ENCODE measurements at regions not wholly inside any gene's neighbourhood (a gene's known extent, or its start where the extent isn't known, plus 50 kb on each side); places are given as distances from the start of the nearest gene placed in this dataset.

DNA sequence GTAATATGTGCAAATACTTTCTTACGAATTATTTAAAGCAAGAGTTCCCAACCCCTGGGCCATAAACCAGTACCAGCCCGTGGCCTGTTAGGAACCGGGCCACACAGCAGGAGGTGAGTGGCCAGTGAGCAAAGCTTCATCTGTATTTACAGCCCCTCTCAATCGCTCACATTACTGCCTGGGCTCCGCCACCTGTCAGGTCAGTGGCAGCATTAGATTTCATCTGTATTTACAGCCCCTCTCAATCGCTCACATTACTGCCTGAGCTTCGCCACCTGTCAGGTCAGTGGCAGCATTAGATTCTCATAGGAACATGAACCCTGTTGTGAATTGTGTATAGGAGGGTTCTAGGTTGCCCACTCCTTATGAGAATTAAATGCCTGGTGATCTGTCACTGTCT is 142.0 kb downstream of the RNASET2 start:
- DNase-seq, result no peak
- TF ChIP-seq, protein P1, sequence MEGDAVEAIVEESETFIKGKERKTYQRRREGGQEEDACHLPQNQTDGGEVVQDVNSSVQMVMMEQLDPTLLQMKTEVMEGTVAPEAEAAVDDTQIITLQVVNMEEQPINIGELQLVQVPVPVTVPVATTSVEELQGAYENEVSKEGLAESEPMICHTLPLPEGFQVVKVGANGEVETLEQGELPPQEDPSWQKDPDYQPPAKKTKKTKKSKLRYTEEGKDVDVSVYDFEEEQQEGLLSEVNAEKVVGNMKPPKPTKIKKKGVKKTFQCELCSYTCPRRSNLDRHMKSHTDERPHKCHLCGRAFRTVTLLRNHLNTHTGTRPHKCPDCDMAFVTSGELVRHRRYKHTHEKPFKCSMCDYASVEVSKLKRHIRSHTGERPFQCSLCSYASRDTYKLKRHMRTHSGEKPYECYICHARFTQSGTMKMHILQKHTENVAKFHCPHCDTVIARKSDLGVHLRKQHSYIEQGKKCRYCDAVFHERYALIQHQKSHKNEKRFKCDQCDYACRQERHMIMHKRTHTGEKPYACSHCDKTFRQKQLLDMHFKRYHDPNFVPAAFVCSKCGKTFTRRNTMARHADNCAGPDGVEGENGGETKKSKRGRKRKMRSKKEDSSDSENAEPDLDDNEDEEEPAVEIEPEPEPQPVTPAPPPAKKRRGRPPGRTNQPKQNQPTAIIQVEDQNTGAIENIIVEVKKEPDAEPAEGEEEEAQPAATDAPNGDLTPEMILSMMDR (IDR thresholded peaks at IDR 0.05), result no peak
- Histone ChIP-seq H3K9me3 (no peaks in the 10 kb centered on the region), H3K27me3 (no peaks in the 10 kb centered on the region), H3K27ac (no peak overlapping the region), H3K36me3 (no peaks in the 10 kb centered on the region), H3K4me3 (no peak overlapping the region), H3K4me1 (no peaks in the 10 kb centered on the region)
- intact Hi-C loops (cut with DNase I), result no loop called here
- ATAC-seq, result no peak
- WGBS, 2 donors, result 75 to 78% methylated on average over 7 of the region's 7 CpGs

DNA sequence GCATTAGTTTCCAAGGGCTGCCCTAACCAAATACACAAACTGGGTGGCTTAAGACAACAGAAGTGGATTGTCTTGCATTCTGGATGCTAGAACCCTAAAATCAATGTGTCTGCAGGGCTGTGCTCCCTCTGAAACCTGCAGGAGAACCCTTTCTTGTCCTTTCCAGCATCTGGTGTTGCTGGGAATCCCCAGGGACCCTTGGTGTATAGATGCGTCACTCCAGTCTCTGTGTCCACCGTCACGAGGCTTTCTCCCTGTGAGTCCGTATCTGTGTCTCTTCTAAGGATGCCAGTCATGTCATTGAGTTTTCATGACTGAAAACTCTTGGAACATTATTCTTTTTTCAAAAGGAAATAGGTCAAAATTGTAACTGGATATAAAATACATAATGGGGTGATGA is 142.9 kb downstream of the RNASET2 start:
- no peak for DNase-seq
- 86 to 89% methylated on average over 4 of the region's 4 CpGs for WGBS, 2 donors
- H3K4me3 ChIP-seq, result no peak overlapping the region
- H3K4me1 ChIP-seq, result no peaks in the 10 kb centered on the region
- no peaks in the 10 kb centered on the region for H3K36me3 ChIP-seq
- H3K9me3 ChIP-seq, result no peaks in the 10 kb centered on the region
- no peaks in the 10 kb centered on the region for H3K27me3 ChIP-seq
- TF ChIP-seq, protein P1 (IDR thresholded peaks at IDR 0.05), result no peak
- intact Hi-C loops (cut with DNase I), result no loop called here
- ATAC-seq, result no peak
- H3K27ac ChIP-seq, result no peak overlapping the region

DNA sequence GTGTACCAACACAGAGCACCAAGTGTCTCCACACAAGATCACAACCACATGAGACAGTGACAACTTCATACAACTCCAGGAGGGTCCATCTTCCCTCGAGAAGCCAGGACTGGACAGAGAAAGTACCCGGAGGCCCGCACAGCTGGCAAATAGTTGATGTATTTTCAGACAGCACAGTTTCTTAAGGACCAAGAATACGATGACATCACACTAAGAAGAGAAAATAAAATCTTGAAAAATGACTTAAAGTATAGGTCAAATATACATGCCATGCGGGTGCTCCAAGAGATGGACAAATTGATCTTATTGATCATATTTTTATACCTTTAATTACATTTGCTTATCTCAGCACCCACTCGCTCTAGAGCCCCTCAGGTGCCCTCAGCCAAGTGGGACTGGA is 145.5 kb downstream of the RNASET2 start:
- DNase-seq, result no peak
- Histone ChIP-seq H3K9me3 (peaks cover 0 to 23% (median 17%) of the 10 kb centered on the region in 11 donors), H3K4me3 (no peak overlapping the region), H3K36me3 (no peaks in the 10 kb centered on the region), H3K27me3 (no peaks in the 10 kb centered on the region), H3K27ac (no peak overlapping the region), H3K4me1 (no peaks in the 10 kb centered on the region)
- no peak for ATAC-seq
- TF ChIP-seq, protein P1 (IDR thresholded peaks at IDR 0.05), result no peak
- 81 to 89% methylated on average over 6 of the region's 6 CpGs for WGBS, 2 donors
- intact Hi-C loops (cut with DNase I), result no loop called here

GRCh38 chr6:166809721-166810120 is 146.6 kb downstream of the RNASET2 start:
- 80 to 90% methylated on average over 8 of the region's 8 CpGs for WGBS, 2 donors
- TF ChIP-seq, protein P1 (IDR thresholded peaks at IDR 0.05), result no peak
- H3K4me1 ChIP-seq, result no peaks in the 10 kb centered on the region
- peaks cover 0 to 34% (median 26%) of the 10 kb centered on the region in 11 donors for H3K9me3 ChIP-seq
- no peak for ATAC-seq
- H3K27me3 ChIP-seq, result no peaks in the 10 kb centered on the region
- no peak for DNase-seq
- no peaks in the 10 kb centered on the region for H3K36me3 ChIP-seq
- no peak overlapping the region for H3K27ac ChIP-seq
- intact Hi-C loops (cut with DNase I), result loop anchor here in 1 of 10 donors (10.0 kb wide), 1 partner anchor 545 kb away; no protein-coding TSS in a partner anchor
- no peak overlapping the region for H3K4me3 ChIP-seq

Measured in heart right ventricle (tissue), 16 donors.